ENCODE measurements at regions not wholly inside any gene's neighbourhood (a gene's known extent, or its start where the extent isn't known, plus 50 kb on each side); places are given as distances from the start of the nearest gene placed in this dataset.

- TF ChIP-seq CTCF (conservative IDR thresholded peaks at IDR 0.05; ENCODE audit: low read depth, low read length) = no peak
- DNase-seq (ENCODE audit: low read depth) = no peak
Observed at GRCh38 chr4:111632641-111633151, 512.6 kb upstream of the FAM241A start.

GRCh38 chr4:111633663-111634266 lies 511.5 kb upstream of the FAM241A start:
- no peak overlapping the region for H3K4me3 ChIP-seq (ENCODE audit: low read depth, low read length)
- TF ChIP-seq CTCF (conservative IDR thresholded peaks at IDR 0.05; ENCODE audit: low read depth, low read length) = no peak
- no peak for DNase-seq (ENCODE audit: low read depth)

More at GRCh38 chr4:111632641-111633151, 512.6 kb upstream of the FAM241A start:
- no peak overlapping the region for H3K4me3 ChIP-seq (ENCODE audit: low read depth, low read length)

GRCh38 chr4:111635646-111636045 lies 509.6 kb upstream of the FAM241A start:
- no peak for TF ChIP-seq CTCF (conservative IDR thresholded peaks at IDR 0.05; ENCODE audit: low read depth, low read length)
- DNase-seq (ENCODE audit: low read depth) = no peak

GRCh38 chr4:111636961-111637585 lies 508.2 kb upstream of the FAM241A start:
- no peak for TF ChIP-seq CTCF (conservative IDR thresholded peaks at IDR 0.05; ENCODE audit: low read depth, low read length)
- no peak for DNase-seq (ENCODE audit: low read depth)

More at GRCh38 chr4:111635646-111636045, 509.6 kb upstream of the FAM241A start:
- no peak overlapping the region for H3K4me3 ChIP-seq (ENCODE audit: low read depth, low read length)

GRCh38 chr4:111639120-111639690 lies 506.0 kb upstream of the FAM241A start:
- H3K4me3 ChIP-seq (ENCODE audit: low read depth, low read length) = no peak overlapping the region
- TF ChIP-seq CTCF (conservative IDR thresholded peaks at IDR 0.05; ENCODE audit: low read depth, low read length) = no peak
- no peak for DNase-seq (ENCODE audit: low read depth)

More at GRCh38 chr4:111636961-111637585, 508.2 kb upstream of the FAM241A start:
- no peak overlapping the region for H3K4me3 ChIP-seq (ENCODE audit: low read depth, low read length)

GRCh38 chr4:111639876-111640275 lies 505.4 kb upstream of the FAM241A start:
- no peak for DNase-seq (ENCODE audit: low read depth)
- no peak for TF ChIP-seq CTCF (conservative IDR thresholded peaks at IDR 0.05; ENCODE audit: low read depth, low read length)

More at GRCh38 chr4:111639876-111640275, 505.4 kb upstream of the FAM241A start:
- H3K4me3 ChIP-seq (ENCODE audit: low read depth, low read length) = no peak overlapping the region
